HCT116 (cell line): ENCODE measurements at regions not wholly inside any gene's neighbourhood (a gene's known extent, or its start where the extent isn't known, plus 50 kb on each side); places are given as distances from the start of the nearest gene placed in this dataset.

Experiments used
- ATAC-seq: fragments of 200-7000 bp; cut with Tn5 transposase; 2 replicates; pipeline ENCODE4 v1.9.1; 2020; ENCODE audit warnings: mild to moderate bottlenecking, moderate library complexity
- BruUV-seq: library from RNA; stranded (reverse); fragments of 400-500 nt; replicated peaks from 2 replicates; lab custom pipeline; 2021; lab: Mats Ljungman, UMichigan
- CTCF ChIA-PET: fragments of 300-600 bp; sonication (Branson Sonifier 250); formaldehyde crosslinking; loops from one replicate; lab custom pipeline; 2021; ENCODE audit warnings: antibody characterized with exemption; lab: Charles Lee
- POLR2A ChIA-PET: fragments of 300-600, 350-600 bp; sonication (Branson Sonifier 250); formaldehyde crosslinking; loops from one replicate; lab custom pipeline; 2021; ENCODE audit warnings: antibody characterized with exemption; lab: Charles Lee
- RAD21 ChIA-PET, 2 experiments: fragments of 300-600 bp; sonication (Branson Sonifier 250); formaldehyde crosslinking; loops; one replicate each; lab custom pipeline; 2023; ENCODE audit warnings: low total read pairs in 2 of 2; ENCODE audit not compliant: uncharacterized antibody in 2 of 2, unreplicated experiment in 2 of 2, low non-redundant PET in 1 of 2; lab: Charles Lee
- DNase-seq: peaks from one replicate; pipeline ENCODE4 v3.0.0-alpha.2; 2010; ENCODE audit warnings: low read depth, low spot score
- H2AFZ ChIP-seq: fragments of 200-600 bp; shearing (Covaris generic), sonication (generic); 2 replicates; pipeline ENCODE4 v1.6.1; 2017; ENCODE audit warnings: low read depth, mixed run types, mixed read lengths, antibody characterized with exemption, low read length; ENCODE audit not compliant: poor library complexity, severe bottlenecking
- H3K27ac ChIP-seq: 2 replicates; pipeline ENCODE4 v1.5.1; 2012; ENCODE audit warnings: low read depth, low read length
- H3K27me3 ChIP-seq: fragments of 200-600 bp; sonication (generic); 2 replicates; pipeline ENCODE4 v1.6.1; 2016; ENCODE audit warnings: mixed run types, low read length, mixed read lengths; ENCODE audit not compliant: insufficient read depth
- H3K36me3 ChIP-seq, 2 experiments: fragments of 200-500 bp in 1 of 2; fragments of 200-600 bp in 1 of 2; sonication (Bioruptor generic) in 1 of 2; sonication (generic) in 1 of 2; 2 replicates each; pipeline versions ENCODE4 v1.5.1 to v1.6.1; 2014 to 2016; ENCODE audit warnings: low read length in 2 of 2, inconsistent platforms in 1 of 2, mixed read lengths in 1 of 2, mixed run types in 1 of 2; ENCODE audit not compliant: insufficient read depth in 2 of 2, control insufficient read depth in 1 of 2
- H3K4me1 ChIP-seq, 2 experiments: fragments of 200-600 bp in 1 of 2; sonication (generic) in 1 of 2; 2 replicates each; pipeline versions ENCODE4 v1.5.1 to v1.6.1; 2012 to 2017; ENCODE audit warnings: low read length in 2 of 2, inconsistent platforms in 1 of 2, mild to moderate bottlenecking in 1 of 2, mixed read lengths in 1 of 2, mixed run types in 1 of 2, moderate library complexity in 1 of 2; ENCODE audit not compliant: insufficient read depth in 2 of 2, control insufficient read depth in 1 of 2
- H3K4me2 ChIP-seq: fragments of 200-600 bp; sonication (generic); 2 replicates; pipeline ENCODE4 v1.6.1; 2017; ENCODE audit warnings: mixed run types, low read length, mixed read lengths
- H3K4me3 ChIP-seq, 2 experiments: fragments of 200-600 bp in 1 of 2; sonication (generic) in 1 of 2; replicated peaks in 1 of 2; 2 replicates each; pipeline ENCODE4 v1.5.1; 2011 to 2016; ENCODE audit warnings: low read length in 2 of 2, control low read depth in 1 of 2, low read depth in 1 of 2, mild to moderate bottlenecking in 1 of 2, mixed read lengths in 1 of 2, mixed run types in 1 of 2
- H3K79me2 ChIP-seq: fragments of 200-600 bp; sonication (generic); 2 replicates; pipeline ENCODE4 v1.6.1; 2017; ENCODE audit warnings: mild to moderate bottlenecking, mixed run types, low read length, moderate library complexity, mixed read lengths; ENCODE audit not compliant: insufficient read depth
- H3K9ac ChIP-seq: fragments of 200-600 bp; sonication (generic); 2 replicates; pipeline ENCODE4 v1.6.1; 2016; ENCODE audit warnings: low read length, mixed read lengths
- H3K9me2 ChIP-seq: fragments of 200-600 bp; sonication (generic), shearing (Covaris generic); 2 replicates; pipeline ENCODE4 v1.6.1; 2017; ENCODE audit warnings: mixed run types, mild to moderate bottlenecking, moderate library complexity; ENCODE audit not compliant: insufficient read depth
- H3K9me3 ChIP-seq, 2 experiments: fragments of 200-500 bp in 1 of 2; fragments of 200-600 bp in 1 of 2; sonication (Bioruptor generic) in 1 of 2; sonication (generic) in 1 of 2; 2 replicates each; pipeline ENCODE4 v1.6.1; 2014 to 2017; ENCODE audit warnings: low read length in 2 of 2, mixed read lengths in 2 of 2, inconsistent platforms in 1 of 2, low read depth in 1 of 2, mild to moderate bottlenecking in 1 of 2, mixed run types in 1 of 2, moderate library complexity in 1 of 2; ENCODE audit not compliant: control insufficient read depth in 1 of 2, insufficient read depth in 1 of 2
- H4K20me1 ChIP-seq: fragments of 200-600 bp; sonication (generic), shearing (Covaris generic); 2 replicates; pipeline ENCODE4 v1.6.1; 2017; ENCODE audit warnings: mixed run types, mild to moderate bottlenecking, moderate library complexity; ENCODE audit not compliant: insufficient read depth
- ATF3 ChIP-seq: IDR thresholded peaks from 2 replicates; pipeline ENCODE4 v1.6.1; 2012
- CBX3 ChIP-seq: IDR thresholded peaks from 2 replicates; pipeline ENCODE4 v1.6.1; 2012; ENCODE audit warnings: low read depth
- EGR1 ChIP-seq: IDR thresholded peaks from 2 replicates; pipeline ENCODE4 v1.6.1; 2012; ENCODE audit warnings: low read depth
- ELF1 ChIP-seq: IDR thresholded peaks from 2 replicates; pipeline ENCODE4 v1.6.1; 2012; ENCODE audit warnings: low read depth, borderline replicate concordance
- EZH2 ChIP-seq: fragments of 200-600 bp; sonication (generic); IDR thresholded peaks from 2 replicates; pipeline ENCODE4 v1.6.1; 2017; ENCODE audit warnings: antibody characterized with exemption, mixed run types
- EZH2phosphoT487 ChIP-seq: fragments of 200-600 bp; IDR thresholded peaks from 2 replicates; pipeline ENCODE4 v1.6.1; 2018; ENCODE audit warnings: antibody characterized with exemption, borderline replicate concordance
- FOSL1 ChIP-seq: IDR thresholded peaks from 2 replicates; pipeline ENCODE4 v1.6.1; 2012; ENCODE audit warnings: low read depth
- JUND ChIP-seq: IDR thresholded peaks from 2 replicates; pipeline ENCODE4 v1.6.1; 2012
- POLR2A ChIP-seq: IDR thresholded peaks from 2 replicates; pipeline ENCODE4 v1.7.0; 2011; ENCODE audit warnings: borderline replicate concordance; ENCODE audit not compliant: insufficient read depth, insufficient read length; ENCODE audit errors: extremely low read depth
- POLR2AphosphoS5 ChIP-seq: IDR thresholded peaks from 2 replicates; pipeline ENCODE4 v1.6.1; 2011; ENCODE audit warnings: mild to moderate bottlenecking, low read depth, low read length, moderate library complexity
- RAD21 ChIP-seq: IDR thresholded peaks from 2 replicates; pipeline ENCODE4 v1.6.1; 2012; ENCODE audit warnings: low read depth, mild to moderate bottlenecking
- SIN3A ChIP-seq: IDR thresholded peaks from 2 replicates; pipeline ENCODE4 v1.6.1; 2012; ENCODE audit warnings: low read depth
- SP1 ChIP-seq: IDR thresholded peaks from 2 replicates; pipeline ENCODE4 v1.6.1; 2012; ENCODE audit warnings: low read depth
- SRF ChIP-seq: IDR thresholded peaks from 2 replicates; pipeline ENCODE4 v1.6.1; 2012; ENCODE audit warnings: low read depth
- TCF7L2 ChIP-seq: IDR thresholded peaks from 2 replicates; pipeline ENCODE4 v1.7.0; 2011; ENCODE audit warnings: borderline replicate concordance, inconsistent platforms; ENCODE audit not compliant: insufficient read depth, insufficient read length; ENCODE audit errors: extremely low read depth
- ZFX ChIP-seq: fragments of 450-650 bp; IDR thresholded peaks from 2 replicates; pipeline ENCODE4 v1.6.1; 2017
- intact Hi-C: fragments of 100-400 bp; cut with micrococcal nuclease; formaldehyde crosslinking; loops from 2 replicates; pipeline ENCODE4 v1.10.0; 2022
- TF ChIP-seq, protein P1 (sequence below): IDR thresholded peaks from 2 replicates; pipeline ENCODE4 v1.6.1; 2012; ENCODE audit warnings: low read depth
- TF ChIP-seq, protein P2 (sequence below), 3 experiments: fragments of 200-600 bp in 1 of 3; sonication (generic) in 1 of 3; IDR thresholded peaks in 2 of 3; conservative IDR thresholded peaks in 1 of 3; 2 replicates each; pipeline ENCODE4 v1.5.1; 2012 to 2017; ENCODE audit warnings: low read depth in 2 of 3, low read length in 2 of 3, antibody characterized with exemption in 1 of 3, borderline replicate concordance in 1 of 3, control low read depth in 1 of 3, mild to moderate bottlenecking in 1 of 3, mixed read lengths in 1 of 3, mixed run types in 1 of 3, moderate library complexity in 1 of 3; ENCODE audit not compliant: insufficient read depth in 1 of 3
- TF ChIP-seq, protein P3 (sequence below): IDR thresholded peaks from 2 replicates; pipeline ENCODE4 v1.6.1; 2011; ENCODE audit warnings: mild to moderate bottlenecking, low read length, moderate library complexity; ENCODE audit not compliant: insufficient replicate concordance; ENCODE audit errors: extremely low read depth

GRCh38 chr2:121949271-121949670 is 193.8 kb downstream of the TSN start:
- intact Hi-C loops = no loop called here
- H3K4me1 ChIP-seq = no peaks in the 10 kb centered on the region
- H3K36me3 ChIP-seq = no peaks in the 10 kb centered on the region
- H3K27me3 ChIP-seq = peaks cover 9% of the 10 kb centered on the region; the same call in 1 of the 2 replicates
- H3K4me3 ChIP-seq = no peak overlapping the region
- no TSS peak for BruUV-seq
- no peaks in the 10 kb centered on the region for H3K9me3 ChIP-seq
- CTCF ChIA-PET = no interaction called here
- no peak overlapping the region for H3K27ac ChIP-seq
- H3K9me2 ChIP-seq = no peaks in the 10 kb centered on the region
- POLR2A ChIA-PET = no interaction called here
- DNase-seq = no peak
- no peak for TF ChIP-seq SRF
- no peak for TF ChIP-seq FOSL1
- TF ChIP-seq RAD21 = no peak
- TF ChIP-seq EZH2 = no peak
- TF ChIP-seq SP1 = no peak
- no peak for TF ChIP-seq TCF7L2
- no peak for TF ChIP-seq SIN3A
- TF ChIP-seq ATF3 = no peak
- TF ChIP-seq ELF1 = no peak
- no peak for TF ChIP-seq JUND
- no peak for TF ChIP-seq EGR1
- TF ChIP-seq, protein P1, sequence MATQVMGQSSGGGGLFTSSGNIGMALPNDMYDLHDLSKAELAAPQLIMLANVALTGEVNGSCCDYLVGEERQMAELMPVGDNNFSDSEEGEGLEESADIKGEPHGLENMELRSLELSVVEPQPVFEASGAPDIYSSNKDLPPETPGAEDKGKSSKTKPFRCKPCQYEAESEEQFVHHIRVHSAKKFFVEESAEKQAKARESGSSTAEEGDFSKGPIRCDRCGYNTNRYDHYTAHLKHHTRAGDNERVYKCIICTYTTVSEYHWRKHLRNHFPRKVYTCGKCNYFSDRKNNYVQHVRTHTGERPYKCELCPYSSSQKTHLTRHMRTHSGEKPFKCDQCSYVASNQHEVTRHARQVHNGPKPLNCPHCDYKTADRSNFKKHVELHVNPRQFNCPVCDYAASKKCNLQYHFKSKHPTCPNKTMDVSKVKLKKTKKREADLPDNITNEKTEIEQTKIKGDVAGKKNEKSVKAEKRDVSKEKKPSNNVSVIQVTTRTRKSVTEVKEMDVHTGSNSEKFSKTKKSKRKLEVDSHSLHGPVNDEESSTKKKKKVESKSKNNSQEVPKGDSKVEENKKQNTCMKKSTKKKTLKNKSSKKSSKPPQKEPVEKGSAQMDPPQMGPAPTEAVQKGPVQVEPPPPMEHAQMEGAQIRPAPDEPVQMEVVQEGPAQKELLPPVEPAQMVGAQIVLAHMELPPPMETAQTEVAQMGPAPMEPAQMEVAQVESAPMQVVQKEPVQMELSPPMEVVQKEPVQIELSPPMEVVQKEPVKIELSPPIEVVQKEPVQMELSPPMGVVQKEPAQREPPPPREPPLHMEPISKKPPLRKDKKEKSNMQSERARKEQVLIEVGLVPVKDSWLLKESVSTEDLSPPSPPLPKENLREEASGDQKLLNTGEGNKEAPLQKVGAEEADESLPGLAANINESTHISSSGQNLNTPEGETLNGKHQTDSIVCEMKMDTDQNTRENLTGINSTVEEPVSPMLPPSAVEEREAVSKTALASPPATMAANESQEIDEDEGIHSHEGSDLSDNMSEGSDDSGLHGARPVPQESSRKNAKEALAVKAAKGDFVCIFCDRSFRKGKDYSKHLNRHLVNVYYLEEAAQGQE = no peak
- TF ChIP-seq POLR2AphosphoS5 = no peak
- TF ChIP-seq, protein P2, sequence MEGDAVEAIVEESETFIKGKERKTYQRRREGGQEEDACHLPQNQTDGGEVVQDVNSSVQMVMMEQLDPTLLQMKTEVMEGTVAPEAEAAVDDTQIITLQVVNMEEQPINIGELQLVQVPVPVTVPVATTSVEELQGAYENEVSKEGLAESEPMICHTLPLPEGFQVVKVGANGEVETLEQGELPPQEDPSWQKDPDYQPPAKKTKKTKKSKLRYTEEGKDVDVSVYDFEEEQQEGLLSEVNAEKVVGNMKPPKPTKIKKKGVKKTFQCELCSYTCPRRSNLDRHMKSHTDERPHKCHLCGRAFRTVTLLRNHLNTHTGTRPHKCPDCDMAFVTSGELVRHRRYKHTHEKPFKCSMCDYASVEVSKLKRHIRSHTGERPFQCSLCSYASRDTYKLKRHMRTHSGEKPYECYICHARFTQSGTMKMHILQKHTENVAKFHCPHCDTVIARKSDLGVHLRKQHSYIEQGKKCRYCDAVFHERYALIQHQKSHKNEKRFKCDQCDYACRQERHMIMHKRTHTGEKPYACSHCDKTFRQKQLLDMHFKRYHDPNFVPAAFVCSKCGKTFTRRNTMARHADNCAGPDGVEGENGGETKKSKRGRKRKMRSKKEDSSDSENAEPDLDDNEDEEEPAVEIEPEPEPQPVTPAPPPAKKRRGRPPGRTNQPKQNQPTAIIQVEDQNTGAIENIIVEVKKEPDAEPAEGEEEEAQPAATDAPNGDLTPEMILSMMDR (IDR thresholded peaks at IDR 0.05 in 2 of 3, conservative IDR thresholded peaks at IDR 0.05 in 1 of 3; ENCODE audit: borderline replicate concordance in 1 of 3, insufficient read depth in 1 of 3, low read depth in 2 of 3, low read length in 2 of 3) = no peak
- no peak for TF ChIP-seq CBX3
- no peak for TF ChIP-seq POLR2A
- TF ChIP-seq, protein P3, sequence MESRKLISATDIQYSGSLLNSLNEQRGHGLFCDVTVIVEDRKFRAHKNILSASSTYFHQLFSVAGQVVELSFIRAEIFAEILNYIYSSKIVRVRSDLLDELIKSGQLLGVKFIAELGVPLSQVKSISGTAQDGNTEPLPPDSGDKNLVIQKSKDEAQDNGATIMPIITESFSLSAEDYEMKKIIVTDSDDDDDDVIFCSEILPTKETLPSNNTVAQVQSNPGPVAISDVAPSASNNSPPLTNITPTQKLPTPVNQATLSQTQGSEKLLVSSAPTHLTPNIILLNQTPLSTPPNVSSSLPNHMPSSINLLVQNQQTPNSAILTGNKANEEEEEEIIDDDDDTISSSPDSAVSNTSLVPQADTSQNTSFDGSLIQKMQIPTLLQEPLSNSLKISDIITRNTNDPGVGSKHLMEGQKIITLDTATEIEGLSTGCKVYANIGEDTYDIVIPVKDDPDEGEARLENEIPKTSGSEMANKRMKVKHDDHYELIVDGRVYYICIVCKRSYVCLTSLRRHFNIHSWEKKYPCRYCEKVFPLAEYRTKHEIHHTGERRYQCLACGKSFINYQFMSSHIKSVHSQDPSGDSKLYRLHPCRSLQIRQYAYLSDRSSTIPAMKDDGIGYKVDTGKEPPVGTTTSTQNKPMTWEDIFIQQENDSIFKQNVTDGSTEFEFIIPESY = no peak
- TF ChIP-seq EZH2phosphoT487 = no peak
- TF ChIP-seq ZFX = no peak
- H3K79me2 ChIP-seq = no peaks in the 10 kb centered on the region
- H3K9ac ChIP-seq = no peak overlapping the region
- H3K4me2 ChIP-seq = no peak overlapping the region
- no peaks in the 10 kb centered on the region for H4K20me1 ChIP-seq
- no peak for ATAC-seq
- RAD21 ChIA-PET = no interaction called here
- no peak overlapping the region for H2AFZ ChIP-seq
